ENCODE measurements at regions not wholly inside any gene's neighbourhood (a gene's known extent, or its start where the extent isn't known, plus 50 kb on each side); places are given as distances from the start of the nearest gene placed in this dataset.

GRCh38 chr5:179415291-179416060 is 70.2 kb upstream of the ADAMTS2 start:
- no peak for DNase-seq (ENCODE audit: low read depth)
- H3K4me3 ChIP-seq (ENCODE audit: low read depth, low read length): no peak overlapping the region
- TF ChIP-seq, protein P1, sequence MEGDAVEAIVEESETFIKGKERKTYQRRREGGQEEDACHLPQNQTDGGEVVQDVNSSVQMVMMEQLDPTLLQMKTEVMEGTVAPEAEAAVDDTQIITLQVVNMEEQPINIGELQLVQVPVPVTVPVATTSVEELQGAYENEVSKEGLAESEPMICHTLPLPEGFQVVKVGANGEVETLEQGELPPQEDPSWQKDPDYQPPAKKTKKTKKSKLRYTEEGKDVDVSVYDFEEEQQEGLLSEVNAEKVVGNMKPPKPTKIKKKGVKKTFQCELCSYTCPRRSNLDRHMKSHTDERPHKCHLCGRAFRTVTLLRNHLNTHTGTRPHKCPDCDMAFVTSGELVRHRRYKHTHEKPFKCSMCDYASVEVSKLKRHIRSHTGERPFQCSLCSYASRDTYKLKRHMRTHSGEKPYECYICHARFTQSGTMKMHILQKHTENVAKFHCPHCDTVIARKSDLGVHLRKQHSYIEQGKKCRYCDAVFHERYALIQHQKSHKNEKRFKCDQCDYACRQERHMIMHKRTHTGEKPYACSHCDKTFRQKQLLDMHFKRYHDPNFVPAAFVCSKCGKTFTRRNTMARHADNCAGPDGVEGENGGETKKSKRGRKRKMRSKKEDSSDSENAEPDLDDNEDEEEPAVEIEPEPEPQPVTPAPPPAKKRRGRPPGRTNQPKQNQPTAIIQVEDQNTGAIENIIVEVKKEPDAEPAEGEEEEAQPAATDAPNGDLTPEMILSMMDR (IDR thresholded peaks at IDR 0.05; ENCODE audit: insufficient read depth, low read depth, low read length): no peak

DNA sequence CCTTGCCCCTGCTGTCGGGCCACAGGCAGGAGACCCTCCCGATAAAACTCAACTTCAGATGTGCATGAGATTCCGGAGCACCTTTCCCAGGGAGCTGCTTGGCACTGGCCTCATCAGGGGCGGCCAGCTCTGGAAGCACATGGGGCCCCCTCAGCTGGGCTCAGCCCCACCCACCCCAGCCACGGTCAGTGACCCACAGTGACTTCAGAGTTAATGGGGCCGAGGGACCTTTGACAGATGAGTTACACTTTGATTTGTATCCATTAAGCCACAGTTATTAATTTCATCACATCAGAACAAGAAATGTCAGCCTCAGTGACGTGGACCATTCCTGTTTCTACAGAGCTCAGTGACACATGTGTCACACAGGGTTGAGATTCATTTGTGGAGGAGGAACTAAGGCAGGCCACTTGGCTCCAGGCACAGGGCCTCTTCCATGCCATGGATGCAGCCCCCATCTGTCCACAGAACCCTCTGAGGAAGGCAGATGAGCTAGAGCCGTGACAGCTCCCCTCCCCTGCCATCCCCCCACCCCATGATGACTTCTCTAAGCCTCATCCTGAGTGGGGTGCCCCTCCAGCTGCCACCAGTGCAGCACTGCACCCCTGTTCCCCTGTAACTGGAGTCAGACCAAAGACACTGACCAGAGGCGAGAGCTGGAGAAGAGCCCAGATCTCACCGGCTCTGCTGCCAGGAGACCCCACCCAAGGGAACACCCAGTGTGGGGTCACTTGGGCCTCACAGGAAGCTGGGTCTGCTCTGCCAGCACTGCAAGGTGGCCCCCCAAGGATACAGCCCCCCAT is 69.4 kb upstream of the ADAMTS2 start:
- TF ChIP-seq, protein P1 (IDR thresholded peaks at IDR 0.05; ENCODE audit: insufficient read depth, low read depth, low read length): no peak
- DNase-seq (ENCODE audit: low read depth): no peak
- H3K4me3 ChIP-seq (ENCODE audit: low read depth, low read length): no peak overlapping the region

DNA sequence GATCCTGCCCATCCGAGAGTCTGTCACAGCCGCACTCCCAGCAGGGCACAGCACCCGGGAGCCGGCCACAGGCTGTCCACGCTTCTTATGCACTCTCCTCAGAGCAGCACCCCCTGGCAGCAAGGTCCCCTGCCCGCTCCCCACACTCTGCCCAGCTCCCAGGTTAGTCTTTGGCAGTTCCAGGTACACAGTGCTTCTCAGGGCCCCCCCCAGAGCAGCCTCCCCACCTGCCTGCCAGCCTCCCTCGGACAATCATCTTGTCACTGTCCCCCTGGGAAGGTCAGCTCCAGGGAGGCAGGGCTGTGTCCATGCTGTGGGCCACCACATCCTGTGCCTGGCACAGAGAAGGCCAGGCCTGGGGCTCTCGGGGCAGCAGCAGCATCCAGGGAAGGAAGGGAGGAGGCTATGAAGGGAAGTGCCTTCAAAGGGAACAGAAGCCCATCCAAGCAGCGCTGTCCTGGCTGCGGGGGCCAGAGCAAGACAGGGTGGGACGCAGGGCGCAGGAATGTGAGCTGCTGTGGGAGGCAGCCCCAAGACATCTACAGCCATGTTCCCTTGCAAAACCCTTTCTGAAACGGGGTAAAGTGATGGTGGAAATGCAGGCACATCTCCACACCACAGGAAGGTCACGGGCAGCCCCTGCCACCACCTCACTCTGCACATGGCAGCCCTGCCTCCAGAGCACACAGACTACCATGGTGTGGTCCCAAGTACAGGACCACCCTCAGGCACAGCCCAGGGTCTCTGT is 68.6 kb upstream of the ADAMTS2 start:
- no peak for DNase-seq (ENCODE audit: low read depth)
- TF ChIP-seq, protein P1 (IDR thresholded peaks at IDR 0.05; ENCODE audit: insufficient read depth, low read depth, low read length): no peak
- H3K4me3 ChIP-seq (ENCODE audit: low read depth, low read length): no peak overlapping the region

DNA sequence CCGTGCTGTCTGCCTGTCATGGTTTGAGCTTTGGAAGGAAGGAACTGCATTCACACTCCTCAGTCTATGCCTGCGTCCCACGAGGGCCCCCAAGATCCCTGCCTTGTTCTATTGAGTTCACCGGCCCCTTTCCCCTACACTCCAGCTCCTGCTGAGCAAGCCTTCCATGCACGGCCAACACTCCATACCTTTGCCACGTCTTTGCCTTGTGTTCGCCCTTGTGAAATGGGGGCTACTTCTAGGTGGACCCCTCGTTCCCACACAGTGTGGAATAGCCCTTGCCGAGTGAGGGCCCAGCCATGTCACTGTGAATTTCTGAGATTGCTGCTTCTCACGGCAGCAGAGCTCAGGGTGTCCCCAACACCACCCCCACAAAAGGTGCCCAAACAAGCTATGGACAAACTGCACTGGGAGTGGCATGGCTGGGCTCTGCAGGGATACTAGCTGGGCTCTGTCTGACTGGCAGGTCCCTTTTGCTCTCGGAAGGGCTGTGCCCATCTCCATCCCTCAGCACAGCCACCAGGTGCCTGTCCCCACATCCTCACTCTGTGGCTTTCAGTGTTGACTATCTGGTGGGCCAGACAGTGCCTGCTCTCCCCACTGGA is 67.9 kb upstream of the ADAMTS2 start:
- no peak overlapping the region for H3K4me3 ChIP-seq (ENCODE audit: low read depth, low read length)
- no peak for DNase-seq (ENCODE audit: low read depth)

GRCh38 chr5:179411161-179411841 is 66.0 kb upstream of the ADAMTS2 start:
- TF ChIP-seq, protein P1 (IDR thresholded peaks at IDR 0.05; ENCODE audit: insufficient read depth, low read depth, low read length): no peak
- H3K4me3 ChIP-seq (ENCODE audit: low read depth, low read length): no peak overlapping the region
- no peak for DNase-seq (ENCODE audit: low read depth)

More for the DNA sequence above, 67.9 kb upstream of the ADAMTS2 start:
- TF ChIP-seq, protein P1 (IDR thresholded peaks at IDR 0.05; ENCODE audit: insufficient read depth, low read depth, low read length): no peak
